ENCODE measurements at regions not wholly inside any gene's neighbourhood (a gene's known extent, or its start where the extent isn't known, plus 50 kb on each side); places are given as distances from the start of the nearest gene placed in this dataset.

DNA sequence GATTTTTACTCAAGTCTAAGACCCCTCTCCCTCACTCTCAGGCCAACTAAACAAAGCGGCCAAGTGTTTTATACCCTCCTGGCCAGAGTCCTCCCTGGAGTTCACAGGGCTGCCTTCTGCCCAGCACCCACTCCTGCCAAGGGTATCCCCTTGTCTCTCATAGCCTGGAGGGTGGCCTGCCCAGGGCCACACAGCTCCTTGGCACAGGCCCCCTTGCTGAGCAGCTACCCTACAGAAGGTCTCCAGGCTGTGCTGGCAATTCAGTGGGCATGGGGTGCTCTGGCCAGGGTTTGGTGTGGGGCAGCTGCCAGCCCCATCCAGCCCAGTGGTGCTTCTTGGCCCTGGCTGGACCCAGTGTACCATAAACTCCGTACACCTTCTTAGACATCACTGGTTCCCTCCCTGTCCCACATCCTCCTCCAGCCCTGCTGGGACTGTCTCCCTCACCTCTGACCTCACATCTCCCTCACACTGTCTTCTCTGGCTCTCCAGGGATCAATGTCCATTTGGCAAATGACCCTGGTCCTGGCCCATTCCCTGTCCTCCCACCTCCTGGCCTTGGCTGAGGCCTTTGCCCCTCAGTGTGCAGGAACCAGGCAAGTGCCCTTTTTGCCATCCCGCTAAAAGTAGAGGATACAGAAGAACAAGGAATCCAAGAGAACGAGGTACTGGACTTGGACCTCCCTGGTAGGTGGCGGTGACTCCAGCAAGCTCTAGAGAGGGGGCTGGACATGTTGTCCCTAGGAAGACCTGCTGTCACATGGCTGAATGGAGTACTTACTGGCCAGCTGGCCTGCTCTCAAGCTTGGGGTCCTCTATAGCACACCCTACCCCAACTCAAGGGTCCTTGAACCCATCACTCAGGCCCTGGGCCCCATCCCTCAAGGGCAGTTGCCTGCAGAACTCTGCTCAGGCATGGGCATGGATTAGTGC lies 50.0 kb upstream of the TRPM1 start:
- no peak for DNase-seq

DNA sequence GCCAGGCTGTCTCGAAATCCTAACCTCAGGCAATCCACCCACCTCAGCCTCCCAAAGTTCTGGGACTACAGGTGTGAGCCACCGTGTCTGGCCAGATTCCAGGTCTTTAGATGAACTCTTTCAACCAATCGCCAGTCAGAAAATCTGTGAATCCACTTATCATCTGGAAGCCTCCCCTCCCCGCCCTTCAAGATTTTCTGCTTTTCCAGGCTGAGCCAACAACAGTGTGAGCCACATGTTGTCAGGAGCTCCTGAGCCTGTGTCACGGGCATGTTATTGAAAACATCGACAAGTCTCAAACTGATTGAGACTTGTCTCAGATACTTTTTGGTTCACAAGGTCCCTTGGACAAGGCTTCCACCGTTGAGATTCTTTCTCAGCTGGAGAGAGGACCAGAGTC lies 52.0 kb upstream of the TRPM1 start:
- no peak for DNase-seq

DNA sequence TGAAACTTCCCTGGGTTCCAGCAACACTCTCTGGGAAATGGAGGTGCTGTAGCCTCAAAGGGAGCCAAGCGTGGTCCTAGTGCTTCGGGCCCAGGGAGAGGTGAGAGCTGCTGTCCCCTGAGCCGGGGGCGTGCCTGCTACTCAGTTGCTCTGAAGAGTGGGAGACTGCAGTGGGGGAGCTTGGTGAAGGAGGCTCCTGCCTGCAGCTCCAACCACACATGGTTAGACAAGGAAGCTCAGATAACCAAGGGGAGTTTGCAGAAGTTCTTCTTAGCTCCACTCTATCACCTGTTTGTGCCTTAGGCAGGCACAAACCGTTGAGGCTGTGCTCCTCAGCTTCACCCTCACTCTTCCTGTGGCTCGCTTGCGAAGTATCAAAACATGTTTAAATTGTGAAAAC lies 53.6 kb upstream of the TRPM1 start:
- no peak for DNase-seq

DNA sequence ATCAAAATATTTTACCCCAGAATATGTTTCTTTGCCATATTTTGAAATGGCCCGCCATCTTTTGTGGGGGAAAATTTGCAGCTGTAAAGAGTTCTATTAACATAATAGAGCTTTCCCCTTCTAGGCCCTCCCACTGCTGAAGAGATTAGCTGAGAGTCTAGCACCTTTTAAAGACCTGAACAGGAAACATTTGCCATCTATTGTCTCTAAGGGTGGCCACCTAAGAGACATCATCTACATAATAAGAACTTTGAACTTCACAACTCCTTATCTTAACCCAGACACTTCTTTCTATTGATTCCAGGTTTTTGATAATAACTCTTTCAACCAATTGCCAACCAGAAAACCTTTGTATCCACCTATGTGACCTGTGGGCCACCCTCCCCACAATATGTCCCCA lies 54.7 kb upstream of the TRPM1 start:
- DNase-seq: no peak

DNA sequence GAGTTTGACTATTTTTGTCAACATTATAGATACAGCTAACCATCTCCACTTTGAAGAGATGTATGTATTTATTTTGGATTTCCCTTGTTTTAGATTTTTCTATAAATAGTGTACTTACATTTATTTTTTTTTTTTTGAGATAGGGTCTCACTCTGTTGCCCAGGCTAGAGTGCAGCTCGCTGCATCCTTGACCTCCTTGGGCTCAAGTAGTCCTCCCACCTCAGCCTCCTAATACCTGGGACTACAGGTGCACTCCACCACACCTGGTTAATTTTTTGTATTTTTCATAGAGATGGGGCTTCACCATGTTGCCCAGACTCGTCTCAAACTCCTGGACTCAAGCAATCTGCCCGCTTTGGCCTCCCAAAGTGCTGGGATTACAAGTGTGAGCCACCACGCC lies 55.3 kb upstream of the TRPM1 start:
- DNase-seq: no peak

DNA sequence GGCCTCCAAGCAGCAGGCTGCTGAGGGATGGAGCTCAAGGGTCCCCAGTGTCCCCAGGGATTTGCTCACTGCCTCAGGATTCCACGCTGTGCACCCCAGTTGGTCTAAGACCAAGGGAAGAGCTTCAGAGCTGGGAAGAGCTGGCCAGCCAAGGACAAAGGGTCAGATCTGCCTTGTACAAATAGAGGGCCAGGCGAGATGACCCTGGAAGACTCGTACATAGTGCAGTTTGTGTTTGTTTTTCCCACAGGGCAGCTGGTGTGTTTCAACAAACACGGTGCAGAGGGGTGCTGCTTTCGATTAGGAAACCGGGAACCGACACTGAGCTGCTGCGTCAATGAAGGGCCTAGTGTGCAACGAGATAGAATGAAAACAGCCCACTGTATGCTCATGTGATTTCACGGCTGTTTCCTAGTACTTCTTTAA lies 56.1 kb upstream of the TRPM1 start:
- DNase-seq: no peak

DNA sequence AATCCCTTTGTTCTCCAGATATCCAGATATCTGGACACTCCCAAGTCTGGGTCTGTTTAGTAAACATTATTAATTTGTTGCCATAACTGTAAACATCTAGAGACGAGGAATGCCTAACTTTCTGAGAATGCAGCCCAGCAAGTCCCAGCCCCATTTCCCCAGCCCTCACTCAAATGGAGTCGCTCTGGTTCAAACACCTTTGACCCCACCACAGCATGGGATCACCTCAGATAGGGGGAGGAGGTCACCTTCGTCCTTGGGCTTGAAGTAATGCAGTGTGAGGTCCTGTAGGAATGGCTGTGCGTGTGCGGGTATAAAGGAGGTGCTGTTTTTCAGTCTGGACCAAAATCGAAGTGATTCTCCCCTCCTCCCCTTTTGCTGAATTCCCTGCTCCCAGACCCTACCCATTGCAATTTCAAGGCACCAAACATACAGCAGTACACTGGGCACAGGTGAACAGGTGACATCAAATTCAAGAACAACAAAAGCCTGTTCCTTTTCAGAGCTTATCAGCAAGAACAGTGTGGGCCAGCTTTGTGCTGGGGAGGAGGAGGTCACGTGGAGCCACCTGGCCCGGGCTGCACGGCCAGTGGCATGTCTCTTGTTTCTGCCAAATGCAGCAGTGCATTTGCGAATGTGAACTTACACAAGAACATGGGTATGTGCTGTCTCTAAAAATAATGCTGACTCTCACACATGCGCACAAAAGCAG lies 57.5 kb upstream of the TRPM1 start:
- DNase-seq: no peak

DNA sequence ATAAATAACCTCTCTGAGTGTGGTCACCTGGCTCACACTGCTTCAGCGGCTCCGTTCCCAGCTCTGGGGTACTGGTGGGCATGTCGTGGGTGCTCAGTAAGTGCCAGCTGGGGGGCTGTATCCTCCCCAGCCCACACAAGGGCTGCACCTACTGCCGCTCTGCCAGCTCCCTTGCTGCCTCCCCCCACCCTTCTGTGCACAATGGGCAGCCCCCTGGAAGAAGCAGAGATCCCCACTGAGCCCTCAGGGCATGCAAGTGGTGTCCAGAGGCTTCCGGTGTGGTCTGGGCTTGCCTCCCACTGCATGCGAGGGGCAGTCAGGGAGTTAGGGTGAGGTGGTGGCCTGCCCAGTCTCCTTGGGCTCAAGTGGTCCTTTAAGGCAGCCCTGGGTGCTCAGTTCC lies 58.3 kb upstream of the TRPM1 start:
- no peak for DNase-seq

DNA sequence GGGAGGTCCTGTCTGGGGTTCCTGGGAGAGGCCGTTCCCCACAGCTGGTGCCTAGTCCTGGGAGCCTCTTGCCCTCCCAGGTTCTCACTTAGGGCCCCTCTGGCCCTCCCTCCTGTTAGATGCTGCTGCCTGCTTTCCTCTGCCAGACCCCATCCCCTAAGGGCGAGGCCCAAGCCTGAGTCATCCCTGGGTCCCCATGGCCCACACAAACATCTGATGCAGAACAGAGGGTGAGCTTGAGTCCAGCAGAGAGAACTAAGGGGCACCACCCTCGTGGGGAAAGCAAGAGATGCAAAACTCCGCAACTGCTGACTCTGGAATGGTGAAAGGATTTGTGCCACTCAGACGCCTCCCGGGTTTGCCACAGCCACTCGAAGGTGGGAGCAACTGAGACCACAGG lies 58.8 kb upstream of the TRPM1 start:
- DNase-seq: no peak

DNA sequence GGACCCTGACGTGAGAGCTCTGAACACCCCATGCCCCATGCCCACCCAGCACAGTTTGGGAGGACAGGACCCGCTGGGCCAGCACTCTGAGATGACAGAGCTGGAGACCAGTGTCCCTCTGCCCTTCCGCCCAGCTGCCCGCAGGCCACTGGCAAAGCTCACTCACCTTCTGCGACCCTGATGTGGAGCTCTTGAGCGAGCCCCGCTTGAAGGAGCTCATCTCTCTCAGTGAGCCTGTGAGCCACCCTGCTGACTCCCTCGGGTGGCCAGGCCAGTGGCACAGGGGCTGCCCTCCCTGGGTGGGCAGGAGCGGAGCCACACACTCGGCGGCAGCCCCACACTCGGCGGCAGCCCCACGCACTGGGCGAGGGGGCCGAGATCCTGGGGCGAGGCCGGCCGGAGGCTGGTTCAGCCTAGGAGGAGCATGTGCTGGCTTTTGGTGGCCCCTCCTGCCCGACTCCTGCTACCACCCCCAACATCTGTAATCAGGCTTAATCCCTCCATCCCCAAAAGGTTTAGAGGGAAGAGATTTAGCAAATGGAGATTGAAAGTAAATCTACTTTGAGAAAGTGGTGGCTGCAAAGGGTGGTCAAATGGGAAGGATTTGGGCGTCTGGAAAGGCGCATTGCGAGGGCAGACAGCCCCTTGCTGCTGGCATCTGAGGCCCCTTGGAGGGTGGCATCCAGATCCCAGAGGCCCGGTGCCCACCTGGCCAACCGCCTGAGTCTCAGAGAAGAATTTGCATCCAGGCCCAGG lies 59.4 kb upstream of the TRPM1 start:
- no peak for DNase-seq

DNA sequence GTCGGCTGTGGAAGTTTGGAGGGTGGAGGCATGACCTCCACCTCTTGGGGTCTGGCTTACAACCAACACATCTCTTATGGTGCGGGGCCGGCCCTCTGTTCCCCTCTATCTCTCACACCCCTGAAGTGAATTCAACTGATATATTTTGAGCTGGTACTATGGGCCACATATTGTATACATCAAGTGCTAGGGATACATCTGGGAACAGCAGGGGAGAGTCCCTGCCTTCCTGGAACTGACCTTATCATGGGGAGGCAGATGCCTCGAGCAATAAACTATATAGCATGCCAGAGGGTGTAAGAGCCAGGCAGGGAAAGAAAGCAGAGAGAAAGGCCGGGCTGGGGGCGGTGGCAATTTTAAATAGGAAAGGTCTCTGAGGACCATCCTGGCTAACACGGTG lies 60.4 kb upstream of the TRPM1 start:
- DNase-seq: no peak

DNA sequence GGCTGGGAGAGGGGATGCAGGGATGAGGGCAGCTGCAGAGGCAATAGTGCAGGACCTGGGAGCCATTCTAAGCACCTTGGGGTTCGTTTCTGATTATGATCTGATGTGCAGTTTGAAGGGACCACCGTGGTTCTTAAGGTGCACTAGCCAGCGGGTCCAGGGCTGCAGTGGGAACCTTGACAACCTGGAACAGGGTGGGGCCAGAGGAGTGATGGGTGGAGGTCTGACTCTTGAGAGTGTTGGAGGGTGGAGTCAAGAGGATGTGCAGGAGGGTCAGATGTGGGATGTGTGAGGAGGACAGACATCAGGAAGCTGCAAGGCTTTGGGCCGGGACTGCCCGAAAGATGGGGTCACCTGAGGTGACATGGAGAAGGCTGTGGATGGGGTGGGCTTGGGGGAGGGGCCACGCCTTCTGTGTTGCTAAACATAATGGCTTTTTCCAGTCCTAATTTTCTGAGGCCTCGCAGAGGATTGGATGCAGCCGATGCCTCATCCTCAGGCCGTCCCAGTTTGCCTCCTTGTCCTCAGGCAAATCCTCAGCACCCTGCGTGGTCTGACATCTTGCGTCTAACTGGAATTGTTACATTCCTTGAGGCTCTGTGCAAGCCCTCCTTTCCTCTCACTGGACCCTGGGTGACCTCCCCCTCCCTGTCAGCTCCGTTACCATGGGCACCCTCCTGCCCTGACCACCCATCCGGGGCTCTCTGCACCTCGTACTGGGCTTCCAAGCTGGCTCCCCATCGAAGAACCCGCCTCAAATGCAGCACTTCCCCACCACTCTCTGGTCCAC lies 61.4 kb upstream of the TRPM1 start:
- DNase-seq: no peak

DNA sequence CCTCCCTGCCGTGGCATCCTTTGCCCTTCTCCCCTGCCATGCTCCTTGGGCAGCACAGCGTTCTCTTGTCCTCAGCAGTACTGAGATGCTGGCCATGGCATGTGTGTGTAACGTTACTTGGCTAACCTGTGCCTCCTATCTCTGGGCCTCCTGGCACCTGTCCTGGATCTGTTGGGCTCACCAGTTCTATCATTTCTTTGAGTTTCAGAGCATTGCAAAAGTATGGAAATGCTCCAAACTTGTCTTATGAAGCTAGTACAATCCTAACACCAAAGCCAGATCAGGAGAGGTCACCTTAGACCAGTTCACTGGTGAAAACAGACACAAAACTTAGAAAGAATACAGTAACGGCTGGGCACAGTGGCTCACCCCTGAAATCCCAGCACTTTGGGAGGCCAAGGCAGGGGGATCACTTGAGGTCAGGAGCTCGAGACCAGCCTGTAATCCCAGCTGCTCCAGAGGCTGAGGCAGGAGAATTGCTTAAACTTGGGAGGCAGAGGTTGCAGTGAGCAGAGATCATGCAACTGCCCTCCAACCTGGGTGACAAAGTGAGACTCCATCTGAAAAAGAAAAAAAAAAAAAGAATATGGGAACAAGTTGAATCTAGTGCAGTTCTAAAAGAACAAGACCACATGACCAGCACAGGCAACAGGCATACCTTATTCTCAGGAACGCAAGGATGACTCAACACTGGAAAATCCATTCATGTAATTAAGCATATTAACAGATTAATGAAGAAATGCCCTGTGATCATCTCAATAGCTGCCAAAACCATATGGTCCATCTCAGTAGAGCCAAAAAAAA lies 62.4 kb upstream of the TRPM1 start:
- no peak for DNase-seq

DNA sequence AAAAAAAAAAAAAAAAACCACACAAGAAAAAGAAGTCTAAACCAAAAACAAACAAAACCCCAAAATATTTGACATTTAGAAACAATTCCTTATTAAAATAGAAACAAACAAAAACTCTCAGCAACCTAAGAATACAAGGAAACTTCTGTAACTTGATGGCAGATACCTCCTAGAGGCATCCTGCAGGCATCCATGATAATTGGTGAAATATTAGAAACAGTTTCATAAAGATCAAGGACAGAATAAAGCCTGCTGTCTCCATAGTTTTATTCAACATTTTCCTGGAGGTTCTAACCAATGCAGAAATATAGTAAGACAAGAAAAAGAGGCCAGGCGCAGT lies 63.0 kb upstream of the TRPM1 start:
- no peak for DNase-seq

DNA sequence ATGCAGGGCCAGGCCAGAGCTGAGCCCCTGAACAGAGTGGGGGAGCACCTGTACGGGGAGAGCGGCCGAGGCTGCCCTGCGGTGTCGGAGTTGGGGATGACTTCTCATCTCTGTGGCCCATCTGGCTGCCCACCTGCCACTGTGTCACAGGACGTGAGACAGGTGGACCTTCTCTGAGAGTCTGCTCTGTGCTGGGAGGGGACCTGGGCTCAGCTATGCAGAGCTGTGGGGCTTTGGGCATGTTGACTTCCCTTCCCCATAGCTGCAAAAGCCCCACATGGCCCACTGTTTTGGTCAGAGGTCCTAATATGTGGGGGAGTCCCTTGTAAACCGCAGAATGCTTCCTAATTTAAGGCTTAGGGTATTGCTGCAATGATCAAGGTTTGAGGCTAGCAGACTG lies 68.0 kb upstream of the TRPM1 start:
- DNase-seq: no peak

DNA sequence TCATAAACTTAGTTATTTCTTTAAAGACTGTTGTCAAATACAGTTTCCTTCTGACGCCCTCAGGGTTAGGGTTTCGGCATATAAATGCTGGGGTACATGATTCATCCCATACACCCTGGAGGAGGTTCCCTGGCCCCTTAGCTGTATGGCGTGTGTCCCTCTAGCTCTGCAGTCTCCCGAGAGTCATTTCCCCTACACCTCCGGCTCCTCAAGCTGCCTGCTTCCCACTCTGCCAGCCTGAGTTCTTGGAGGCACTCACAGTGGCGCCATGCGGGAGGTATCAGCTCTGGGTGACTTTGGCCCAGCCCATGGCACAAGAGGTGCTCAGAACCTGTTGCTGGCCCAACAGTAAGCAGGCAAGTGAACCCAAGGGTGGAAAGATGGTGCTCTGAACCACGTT lies 70.2 kb upstream of the TRPM1 start:
- no peak for DNase-seq

DNA sequence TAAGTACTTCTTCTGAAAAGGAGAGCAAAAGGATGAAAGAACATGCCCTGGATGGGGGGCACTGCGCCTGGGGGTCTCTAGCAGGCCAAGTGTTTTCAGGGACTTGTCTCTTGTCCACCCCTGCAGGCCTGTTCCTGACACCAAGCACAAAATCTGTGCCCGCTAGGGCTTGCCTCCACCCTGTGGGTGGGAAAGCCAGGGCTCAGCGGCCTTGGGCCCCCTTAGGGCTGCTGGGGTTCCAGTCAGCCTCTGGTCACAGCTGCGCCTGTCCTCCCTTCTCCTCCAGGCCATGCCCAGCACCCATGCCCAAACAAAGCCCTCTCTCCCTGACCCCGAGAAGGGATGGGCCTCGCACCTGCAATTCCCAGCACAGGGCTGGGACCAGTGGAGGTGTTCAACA lies 71.1 kb upstream of the TRPM1 start:
- DNase-seq: no peak

DNA sequence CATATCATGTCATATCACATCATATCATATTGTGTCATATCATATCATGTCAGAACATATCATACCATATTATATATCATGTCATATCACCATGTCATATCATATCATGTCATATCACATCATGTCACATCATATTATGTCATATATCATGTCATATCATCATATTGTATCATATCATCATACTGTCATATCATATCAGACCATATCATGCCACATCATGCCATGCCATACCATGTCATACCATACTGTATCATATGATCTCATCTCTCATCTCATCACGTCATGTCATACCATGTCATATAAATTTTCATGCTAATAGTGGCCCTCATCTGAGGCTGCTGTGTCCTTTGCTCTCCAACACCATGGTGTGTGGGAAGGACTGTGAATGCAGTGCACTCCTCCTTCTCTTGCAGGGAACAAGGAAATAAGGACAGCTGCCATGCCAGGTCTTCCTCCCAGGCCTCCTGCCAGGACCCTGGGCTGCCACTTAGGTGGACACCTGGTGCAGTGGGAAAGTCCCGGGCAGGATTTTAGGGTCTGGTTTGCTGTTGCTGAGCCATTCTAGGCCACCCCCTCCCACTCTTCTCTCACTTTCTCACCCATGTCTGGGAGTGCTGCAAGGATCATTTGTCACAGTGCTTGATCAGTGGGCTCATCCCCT lies 72.4 kb upstream of the TRPM1 start:
- DNase-seq: no peak

DNA sequence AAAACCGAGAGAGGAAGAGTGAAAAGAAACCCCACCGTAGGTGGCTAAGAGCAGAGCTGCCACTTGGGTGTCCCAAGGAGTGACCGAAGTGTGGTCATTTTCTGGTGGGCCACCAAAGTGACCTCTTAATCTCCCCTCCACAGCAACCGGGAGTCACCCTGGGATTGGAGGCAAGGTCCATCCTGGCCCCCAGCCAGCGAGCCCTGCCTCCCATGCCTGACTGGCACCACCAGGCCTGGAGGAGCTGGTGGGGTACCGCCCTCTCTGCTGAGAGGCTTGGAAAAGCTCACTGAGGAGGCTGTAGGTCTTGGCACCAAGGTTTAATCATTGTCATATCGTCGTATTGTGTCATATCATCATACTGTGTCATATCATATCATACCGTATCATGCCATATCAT lies 74.0 kb upstream of the TRPM1 start:
- no peak for DNase-seq

DNA sequence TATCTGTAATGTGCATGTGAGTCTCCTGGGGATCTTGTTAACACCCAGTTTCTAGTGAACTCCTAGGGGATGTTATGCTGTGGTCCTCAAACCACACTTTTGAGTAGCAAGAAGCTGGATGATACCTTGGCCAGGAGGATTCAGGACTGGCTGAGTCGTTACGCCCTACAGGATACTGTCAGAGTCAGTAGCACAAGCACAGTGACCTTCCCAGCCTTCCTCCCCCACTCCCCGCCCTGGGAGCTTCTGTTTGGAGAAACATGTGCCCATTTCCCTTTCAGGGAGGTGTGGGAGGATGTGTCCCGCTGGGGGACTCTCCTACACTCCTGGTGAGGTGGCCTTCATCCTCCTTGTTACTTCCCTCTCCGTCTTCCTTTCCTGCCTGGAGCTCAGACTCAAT lies 76.4 kb upstream of the TRPM1 start:
- no peak for DNase-seq

DNA sequence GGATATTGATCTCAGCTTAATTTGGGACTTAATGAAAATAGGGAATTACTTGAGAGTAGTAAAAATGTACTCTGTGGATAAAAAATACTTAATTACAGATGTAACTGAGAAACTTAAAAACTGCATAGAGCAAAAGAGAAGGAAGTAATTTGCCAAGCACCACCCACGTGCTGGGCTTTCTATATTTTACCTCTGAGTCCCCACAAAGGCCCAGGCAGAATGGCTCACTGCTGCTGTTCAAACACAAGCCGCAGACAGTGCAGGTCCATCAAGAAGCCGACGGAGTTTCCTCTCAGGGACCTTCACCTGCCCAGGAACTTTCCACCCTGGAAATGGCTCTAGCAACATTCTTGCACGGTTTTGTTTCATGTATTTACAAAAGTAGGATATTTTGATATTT lies 77.2 kb upstream of the TRPM1 start:
- no peak for DNase-seq

DNA sequence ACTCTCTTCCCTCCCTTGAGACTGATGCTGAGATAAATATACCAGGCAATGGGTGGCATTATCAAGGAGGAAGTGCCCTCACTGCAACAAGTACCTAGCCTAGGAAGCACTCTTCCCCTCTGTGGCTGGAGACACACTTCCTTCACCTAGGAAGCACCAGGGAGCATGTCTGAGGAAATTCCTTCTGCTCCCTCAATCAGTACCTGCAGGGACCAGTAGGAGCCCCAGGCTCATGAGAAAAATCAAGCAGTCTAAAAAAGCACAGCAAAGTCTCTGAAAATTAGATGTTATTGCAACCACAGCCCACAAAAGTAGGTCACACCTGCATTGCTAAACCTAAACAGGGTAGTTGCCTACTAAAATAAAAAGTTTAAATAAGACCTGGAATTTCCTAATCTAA lies 78.2 kb upstream of the TRPM1 start:
- DNase-seq: no peak

All from activated CD4-positive, alpha-beta T cell treated with anti-CD3 and anti-CD28 coated beads, Interleukin-2, amount 50 U/mL, for 16 hours (primary cell).